ENCODE measurements at regions not wholly inside any gene's neighbourhood (a gene's known extent, or its start where the extent isn't known, plus 50 kb on each side); places are given as distances from the start of the nearest gene placed in this dataset.
"Not testable (repeated sequence)": the region's sequence is repeated elsewhere in the genome, so short reads cannot be mapped to it uniquely, and the experiment has no call there.

DNA sequence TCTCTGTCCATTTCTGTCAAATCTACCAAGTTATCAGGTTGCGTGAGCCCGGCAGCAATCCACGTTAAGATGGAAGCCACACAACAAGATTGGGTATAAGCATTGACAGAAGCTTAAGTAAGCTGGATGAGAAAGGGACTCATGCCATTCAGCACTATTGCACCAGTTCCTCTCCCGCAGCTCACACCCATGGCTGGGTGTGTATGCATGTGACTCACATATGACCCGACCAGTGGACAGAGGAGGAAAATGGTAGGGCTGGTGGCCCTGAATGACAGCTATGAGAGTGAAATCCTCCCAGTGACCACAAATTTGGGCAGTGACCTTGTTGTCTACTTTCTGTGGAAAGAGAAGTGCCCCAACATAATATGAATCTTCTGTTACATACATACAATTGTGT lies 113.5 kb downstream of the OTOR start:
- no peaks in the 10 kb centered on the region for H3K36me3 Mint-ChIP-seq (ENCODE audit: low read depth)
- intact Hi-C loops (cut with micrococcal nuclease), result no loop called here
- no peak for DNase-seq
- H3K4me3 Mint-ChIP-seq, result no peak overlapping the region
- ATAC-seq (ENCODE audit: low read depth), result no peak
- H3K27me3 Mint-ChIP-seq, result no peaks in the 10 kb centered on the region
- TF ChIP-seq, protein P1, sequence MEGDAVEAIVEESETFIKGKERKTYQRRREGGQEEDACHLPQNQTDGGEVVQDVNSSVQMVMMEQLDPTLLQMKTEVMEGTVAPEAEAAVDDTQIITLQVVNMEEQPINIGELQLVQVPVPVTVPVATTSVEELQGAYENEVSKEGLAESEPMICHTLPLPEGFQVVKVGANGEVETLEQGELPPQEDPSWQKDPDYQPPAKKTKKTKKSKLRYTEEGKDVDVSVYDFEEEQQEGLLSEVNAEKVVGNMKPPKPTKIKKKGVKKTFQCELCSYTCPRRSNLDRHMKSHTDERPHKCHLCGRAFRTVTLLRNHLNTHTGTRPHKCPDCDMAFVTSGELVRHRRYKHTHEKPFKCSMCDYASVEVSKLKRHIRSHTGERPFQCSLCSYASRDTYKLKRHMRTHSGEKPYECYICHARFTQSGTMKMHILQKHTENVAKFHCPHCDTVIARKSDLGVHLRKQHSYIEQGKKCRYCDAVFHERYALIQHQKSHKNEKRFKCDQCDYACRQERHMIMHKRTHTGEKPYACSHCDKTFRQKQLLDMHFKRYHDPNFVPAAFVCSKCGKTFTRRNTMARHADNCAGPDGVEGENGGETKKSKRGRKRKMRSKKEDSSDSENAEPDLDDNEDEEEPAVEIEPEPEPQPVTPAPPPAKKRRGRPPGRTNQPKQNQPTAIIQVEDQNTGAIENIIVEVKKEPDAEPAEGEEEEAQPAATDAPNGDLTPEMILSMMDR (IDR thresholded peaks at IDR 0.05), result no peak
- ChIA-PET CTCF (no interaction called here), POLR2A (no interaction called here)
- peaks cover 7% of the 10 kb centered on the region for H3K9me3 Mint-ChIP-seq
- H3K27ac Mint-ChIP-seq, result no peak overlapping the region
- no peaks in the 10 kb centered on the region for H3K4me1 Mint-ChIP-seq

DNA sequence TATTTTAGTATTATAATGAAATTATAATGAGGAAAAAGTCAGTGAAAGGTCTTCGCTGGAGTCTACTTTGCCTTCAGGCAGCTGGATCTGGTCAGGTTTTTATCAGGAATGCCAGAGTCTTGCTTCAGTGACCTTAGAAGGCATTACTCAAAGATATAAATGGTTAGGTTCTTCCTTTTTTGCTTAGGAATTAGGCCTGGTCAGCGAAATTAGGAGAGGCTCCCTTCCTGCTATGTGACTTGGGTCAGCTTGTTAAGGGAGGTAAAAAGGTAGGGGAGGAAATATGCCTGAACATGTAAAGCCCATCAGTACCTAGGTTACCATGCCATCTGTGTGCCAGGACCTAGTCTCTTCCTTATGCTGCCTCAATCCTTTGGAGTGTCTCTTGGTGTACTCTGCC lies 115.1 kb downstream of the OTOR start:
- no peak for DNase-seq
- Mint-ChIP-seq H3K4me1 (no peaks in the 10 kb centered on the region), H3K27ac (no peak overlapping the region), H3K36me3 (ENCODE audit: low read depth) (no peaks in the 10 kb centered on the region), H3K27me3 (no peaks in the 10 kb centered on the region), H3K9me3 (peaks cover 2% of the 10 kb centered on the region), H3K4me3 (no peak overlapping the region)
- intact Hi-C loops (cut with micrococcal nuclease), result no loop called here
- TF ChIP-seq, protein P1 (IDR thresholded peaks at IDR 0.05), result no peak
- POLR2A ChIA-PET, result no interaction called here
- CTCF ChIA-PET, result no interaction called here
- ATAC-seq (ENCODE audit: low read depth), result no peak

DNA sequence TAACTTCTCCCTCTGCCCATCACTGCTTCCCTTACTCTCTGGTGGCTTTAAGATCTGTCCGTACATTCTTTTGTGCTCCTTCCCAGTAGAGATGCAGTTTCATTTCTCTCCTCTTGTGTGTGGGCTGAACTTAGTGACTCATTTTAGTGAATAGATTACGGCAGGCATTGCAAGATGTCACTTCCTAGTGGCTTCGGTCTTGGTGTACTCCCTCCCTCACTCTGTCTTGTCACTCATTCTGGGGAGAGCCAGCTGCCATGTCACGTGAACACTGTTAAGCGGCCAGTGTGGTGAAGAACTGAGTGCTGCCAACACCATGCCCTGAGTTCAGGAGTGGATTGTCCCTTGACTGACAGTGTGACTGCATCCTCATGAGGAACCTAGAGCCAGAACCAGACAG lies 115.9 kb downstream of the OTOR start:
- CTCF ChIA-PET, result no interaction called here
- no peaks in the 10 kb centered on the region for H3K4me1 Mint-ChIP-seq
- ATAC-seq (ENCODE audit: low read depth), result no peak
- TF ChIP-seq, protein P1 (IDR thresholded peaks at IDR 0.05), result no peak
- H3K36me3 Mint-ChIP-seq (ENCODE audit: low read depth), result no peaks in the 10 kb centered on the region
- intact Hi-C loops (cut with micrococcal nuclease), result no loop called here
- H3K27me3 Mint-ChIP-seq, result no peaks in the 10 kb centered on the region
- POLR2A ChIA-PET, result no interaction called here
- no peak overlapping the region for H3K4me3 Mint-ChIP-seq
- DNase-seq, result no peak
- no peak overlapping the region for H3K27ac Mint-ChIP-seq
- peaks cover 2% of the 10 kb centered on the region for H3K9me3 Mint-ChIP-seq

DNA sequence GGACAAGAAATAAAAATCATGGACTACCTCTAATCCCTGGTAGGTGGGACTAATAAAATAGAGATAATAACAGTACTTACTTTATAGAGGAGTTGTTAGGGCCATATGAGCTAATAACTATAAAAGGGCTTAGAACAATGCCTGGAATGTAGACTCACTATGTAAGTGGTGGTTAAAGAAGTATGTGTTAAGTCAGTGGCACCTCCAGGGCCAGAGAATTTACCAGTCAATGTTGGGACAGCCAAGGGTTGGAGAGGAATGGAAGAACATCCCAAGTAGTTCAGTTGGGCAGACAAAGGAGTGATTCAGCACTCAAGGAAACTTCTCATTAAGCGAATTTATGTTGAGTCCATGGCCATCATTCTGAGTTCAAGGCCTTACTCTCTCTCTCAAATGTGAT lies 116.8 kb downstream of the OTOR start:
- Mint-ChIP-seq H3K4me1 (no peaks in the 10 kb centered on the region), H3K27ac (no peak overlapping the region), H3K36me3 (ENCODE audit: low read depth) (no peaks in the 10 kb centered on the region), H3K4me3 (no peak overlapping the region), H3K27me3 (no peaks in the 10 kb centered on the region), H3K9me3 (peaks cover 2% of the 10 kb centered on the region)
- POLR2A ChIA-PET, result no interaction called here
- intact Hi-C loops (cut with micrococcal nuclease), result no loop called here
- CTCF ChIA-PET, result no interaction called here
- TF ChIP-seq, protein P1 (IDR thresholded peaks at IDR 0.05), result no peak
- DNase-seq (no peak), ATAC-seq (ENCODE audit: low read depth) (no peak)

DNA sequence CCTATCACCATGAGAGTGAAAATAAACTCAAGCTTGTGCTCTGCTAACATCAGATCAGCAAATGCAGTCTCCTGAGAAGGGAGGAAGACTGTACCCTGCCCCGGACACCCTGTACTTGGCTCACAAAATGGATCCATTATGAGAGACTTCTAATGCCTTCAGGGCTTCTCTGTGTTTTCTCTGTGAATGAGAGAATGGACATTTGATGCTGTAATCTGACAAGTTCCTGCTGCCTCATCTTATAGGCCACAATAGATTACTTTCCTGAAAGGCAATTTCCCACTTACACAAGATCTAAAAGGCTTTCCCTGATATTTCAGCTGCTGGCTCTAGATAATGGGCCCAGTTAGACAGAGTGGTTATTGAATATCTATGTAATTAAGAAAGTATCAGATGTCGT lies 117.2 kb downstream of the OTOR start:
- H3K4me3 Mint-ChIP-seq, result no peak overlapping the region
- intact Hi-C loops (cut with micrococcal nuclease), result no loop called here
- peaks cover 2% of the 10 kb centered on the region for H3K9me3 Mint-ChIP-seq
- H3K27ac Mint-ChIP-seq, result no peak overlapping the region
- CTCF ChIA-PET, result no interaction called here
- no peak for DNase-seq
- no peaks in the 10 kb centered on the region for H3K36me3 Mint-ChIP-seq (ENCODE audit: low read depth)
- H3K4me1 Mint-ChIP-seq, result no peaks in the 10 kb centered on the region
- H3K27me3 Mint-ChIP-seq, result no peaks in the 10 kb centered on the region
- TF ChIP-seq, protein P1 (IDR thresholded peaks at IDR 0.05), result no peak
- POLR2A ChIA-PET, result no interaction called here
- ATAC-seq (ENCODE audit: low read depth), result no peak

DNA sequence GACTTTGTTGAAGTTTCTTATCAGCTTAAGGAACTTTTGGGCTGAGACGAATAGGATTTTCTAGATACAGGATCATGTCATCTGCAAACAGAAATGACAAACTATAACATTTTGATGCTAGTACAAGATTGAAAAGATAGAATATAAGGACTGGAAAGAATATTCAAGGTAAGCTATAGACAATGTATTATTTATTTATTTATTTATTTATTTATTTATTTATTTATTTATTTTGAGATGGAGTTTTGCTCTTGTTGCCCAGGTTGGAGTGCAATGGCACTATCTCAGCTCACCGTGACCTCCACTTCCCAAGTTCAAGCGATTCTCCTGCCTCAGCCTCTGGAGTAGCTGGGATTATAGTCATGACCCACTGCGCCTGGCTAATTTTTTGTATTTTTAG lies 125.0 kb downstream of the OTOR start:
- intact Hi-C loops (cut with micrococcal nuclease); DNase-seq; H3K9me3 Mint-ChIP-seq; H3K4me1 Mint-ChIP-seq; ATAC-seq (ENCODE audit: low read depth); POLR2A ChIA-PET; H3K4me3 Mint-ChIP-seq; H3K36me3 Mint-ChIP-seq (ENCODE audit: low read depth); H3K27ac Mint-ChIP-seq; H3K27me3 Mint-ChIP-seq; CTCF ChIA-PET: not testable (repeated sequence)

All from activated B cell treated with CpG ODN at 0.5 μM for 24 hours (primary cell).